ENCODE measurements at regions not wholly inside any gene's neighbourhood (a gene's known extent, or its start where the extent isn't known, plus 50 kb on each side); places are given as distances from the start of the nearest gene placed in this dataset.
A peak's percentile ranks its signal among the peaks of the same experiment; 100 is the strongest.

DNA sequence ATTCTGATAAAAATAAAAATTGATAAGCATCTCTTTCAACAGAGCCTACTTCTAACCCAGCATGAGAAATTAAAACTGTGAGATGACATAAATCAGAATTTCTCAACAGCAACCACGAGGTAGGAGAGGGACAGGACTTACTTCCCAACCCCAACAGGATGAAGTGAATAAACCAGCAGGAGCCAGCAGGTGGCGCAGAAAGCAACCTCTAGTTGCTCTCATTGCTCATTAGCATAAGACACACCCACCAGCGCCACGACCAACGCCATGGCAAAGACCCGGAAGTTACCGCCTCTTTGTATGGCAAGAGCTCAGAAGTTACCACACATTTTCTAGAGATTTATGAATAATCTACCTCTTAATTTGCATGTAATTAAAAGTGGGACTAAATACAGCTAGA is 189.4 kb upstream of the CDH8 start:
- DNase-seq = no peak

DNA sequence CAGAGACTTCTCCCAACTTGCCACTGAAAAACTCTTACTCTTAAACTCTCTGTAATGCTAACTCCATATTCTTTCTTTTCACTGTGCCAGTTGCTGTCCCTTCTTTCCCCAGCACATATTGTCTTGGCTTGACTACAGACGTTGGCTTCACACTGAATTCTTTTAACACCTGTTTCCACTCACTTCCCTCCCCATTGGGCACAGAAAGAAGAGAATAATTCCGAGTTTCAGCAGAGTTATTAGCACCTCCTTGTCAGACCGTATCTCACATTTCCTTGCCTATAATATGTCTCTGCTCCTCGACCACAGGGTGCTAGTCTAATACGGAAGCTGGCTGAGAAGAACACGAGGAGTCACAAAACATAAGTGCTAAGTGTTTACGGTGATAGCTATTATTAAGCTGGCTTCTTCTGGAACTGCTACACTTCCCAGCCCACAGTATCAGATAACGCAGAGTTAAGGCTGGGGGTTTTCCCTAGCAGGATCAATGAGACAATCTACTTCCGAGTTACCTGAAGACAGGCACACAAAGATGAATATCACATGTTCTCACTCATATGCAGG is 188.5 kb upstream of the CDH8 start:
- no peak for DNase-seq

DNA sequence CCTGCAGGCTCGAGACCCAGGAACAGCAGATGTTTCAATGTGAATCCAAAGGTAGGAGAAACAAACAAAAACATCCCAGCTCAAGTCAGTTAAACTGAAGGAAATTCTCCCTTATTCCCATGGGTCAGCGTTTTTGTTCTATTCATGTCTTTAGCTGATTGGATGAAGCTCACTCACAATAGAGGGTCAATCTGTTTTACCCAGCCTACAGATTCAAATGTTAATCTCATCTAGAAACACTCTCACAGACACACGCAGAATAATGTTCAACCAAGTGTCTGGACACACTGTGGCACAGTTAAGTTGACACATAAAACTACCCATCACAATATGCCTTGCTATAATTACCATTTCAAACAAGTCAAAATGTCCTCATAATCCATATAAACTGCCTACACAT is 180.6 kb upstream of the CDH8 start:
- DNase-seq = no peak

DNA sequence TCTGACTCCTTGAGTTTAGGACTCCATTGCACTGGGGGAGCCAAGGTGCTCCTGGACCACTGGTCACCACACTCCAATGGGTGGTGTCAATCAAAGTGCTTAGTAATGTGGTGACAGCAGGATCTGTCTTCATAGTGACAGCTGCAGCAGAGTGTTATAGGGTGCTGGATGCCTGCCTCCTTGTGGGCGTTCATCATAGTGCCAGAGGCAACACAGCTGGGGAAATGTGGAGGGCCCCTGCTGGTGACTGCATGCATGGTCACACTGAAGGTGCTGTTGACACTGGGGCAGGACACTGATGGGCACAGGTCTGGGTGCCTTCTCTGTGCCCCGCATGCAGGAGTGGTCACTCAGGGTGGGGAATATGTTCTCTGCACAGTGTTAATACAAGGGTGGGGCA is 177.5 kb upstream of the CDH8 start:
- DNase-seq = no peak

DNA sequence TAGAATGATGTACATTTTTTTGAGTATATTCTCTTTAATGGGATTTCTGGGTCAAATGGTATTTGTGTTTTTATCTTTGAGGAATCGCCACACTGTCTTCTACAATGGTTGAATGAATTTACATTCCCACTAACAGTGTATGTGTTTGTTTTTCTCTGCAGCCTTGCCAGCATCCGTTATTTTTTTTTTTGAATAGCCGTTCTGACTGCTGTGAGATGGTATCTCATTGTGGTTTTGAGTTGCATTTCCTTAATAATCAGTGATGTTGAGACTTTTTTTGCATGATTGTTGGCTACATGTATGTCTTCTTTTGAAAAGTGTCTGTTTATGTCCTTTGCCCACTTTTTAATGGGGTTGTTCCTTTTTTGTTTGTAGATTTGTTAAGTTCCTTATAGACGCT is 172.7 kb upstream of the CDH8 start:
- DNase-seq = no peak

DNA sequence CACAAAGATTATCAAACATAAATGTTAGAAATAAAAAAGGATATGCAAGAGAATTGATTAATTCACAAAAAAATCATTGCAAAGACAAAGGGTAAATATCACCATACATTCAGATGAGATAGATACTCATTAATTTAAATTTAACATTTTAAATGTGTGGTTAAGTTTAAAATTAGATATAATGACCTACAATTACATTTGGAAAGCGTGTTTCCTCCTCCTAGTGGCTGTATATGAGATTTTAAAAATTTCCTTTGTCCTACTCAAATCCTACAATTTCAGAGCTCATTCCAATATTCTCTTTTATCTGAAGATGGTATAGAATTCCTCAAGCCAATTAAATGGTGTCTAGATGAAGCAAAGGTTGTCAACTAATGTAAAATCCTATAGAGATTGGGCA is 169.2 kb upstream of the CDH8 start:
- DNase-seq = no peak

DNA sequence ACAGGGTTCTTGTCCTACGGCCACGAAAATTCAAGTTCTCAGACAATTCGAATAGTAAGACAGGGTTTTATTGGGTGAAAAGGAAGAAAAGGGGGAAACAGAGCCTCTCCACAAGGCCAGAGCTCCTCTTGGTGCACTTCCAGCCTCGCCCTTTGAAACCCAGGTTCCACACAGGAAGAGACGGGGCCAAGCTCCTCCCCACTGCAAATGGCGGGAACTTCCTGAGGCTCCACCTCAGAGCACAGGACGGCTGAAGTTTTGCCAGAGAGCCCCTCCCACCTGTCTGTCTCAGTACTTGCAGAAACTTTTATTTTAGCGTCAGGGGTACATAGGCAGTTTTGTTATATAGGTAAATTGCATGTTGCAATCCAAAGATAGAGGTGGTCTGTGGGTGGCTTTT is 165.7 kb upstream of the CDH8 start:
- DNase-seq = no peak

DNA sequence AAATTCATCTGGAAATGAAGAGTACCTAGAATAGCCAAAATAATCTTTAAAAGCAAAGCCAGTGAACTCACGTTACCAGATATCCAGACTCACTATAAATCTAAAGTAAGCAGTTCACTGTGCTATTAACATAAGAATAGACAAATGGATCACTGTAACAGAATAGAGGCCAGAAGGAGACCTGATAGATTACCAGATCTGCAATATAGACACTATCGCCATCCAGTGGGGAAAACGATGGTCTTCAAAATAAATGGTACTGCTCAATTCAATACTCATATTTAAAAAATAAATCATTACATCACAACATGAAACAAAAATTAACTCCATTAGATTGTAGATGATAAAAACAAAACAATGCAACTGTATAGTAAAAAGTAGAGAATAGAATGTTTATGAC is 158.6 kb upstream of the CDH8 start:
- peak; percentile 4 for DNase-seq

DNA sequence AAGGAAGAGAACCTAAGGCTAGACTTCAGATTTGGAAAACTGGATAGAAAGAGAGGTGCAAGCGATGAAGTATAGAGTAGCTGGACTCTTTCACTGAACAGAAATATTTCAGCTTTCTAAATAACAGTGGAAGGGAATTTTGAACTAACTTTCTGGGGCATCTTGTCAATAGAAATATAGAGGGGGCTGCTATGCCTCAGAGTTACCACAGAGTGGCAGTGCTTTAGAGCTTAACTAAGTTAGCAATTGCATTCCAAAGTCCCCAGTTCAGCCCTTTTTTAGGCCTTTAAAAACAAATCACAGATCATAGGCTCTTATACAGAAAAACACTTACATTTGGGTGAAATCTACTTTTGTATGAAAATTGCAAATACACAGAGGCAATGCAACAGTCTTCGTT is 154.2 kb upstream of the CDH8 start:
- peak; percentile 21 for DNase-seq

DNA sequence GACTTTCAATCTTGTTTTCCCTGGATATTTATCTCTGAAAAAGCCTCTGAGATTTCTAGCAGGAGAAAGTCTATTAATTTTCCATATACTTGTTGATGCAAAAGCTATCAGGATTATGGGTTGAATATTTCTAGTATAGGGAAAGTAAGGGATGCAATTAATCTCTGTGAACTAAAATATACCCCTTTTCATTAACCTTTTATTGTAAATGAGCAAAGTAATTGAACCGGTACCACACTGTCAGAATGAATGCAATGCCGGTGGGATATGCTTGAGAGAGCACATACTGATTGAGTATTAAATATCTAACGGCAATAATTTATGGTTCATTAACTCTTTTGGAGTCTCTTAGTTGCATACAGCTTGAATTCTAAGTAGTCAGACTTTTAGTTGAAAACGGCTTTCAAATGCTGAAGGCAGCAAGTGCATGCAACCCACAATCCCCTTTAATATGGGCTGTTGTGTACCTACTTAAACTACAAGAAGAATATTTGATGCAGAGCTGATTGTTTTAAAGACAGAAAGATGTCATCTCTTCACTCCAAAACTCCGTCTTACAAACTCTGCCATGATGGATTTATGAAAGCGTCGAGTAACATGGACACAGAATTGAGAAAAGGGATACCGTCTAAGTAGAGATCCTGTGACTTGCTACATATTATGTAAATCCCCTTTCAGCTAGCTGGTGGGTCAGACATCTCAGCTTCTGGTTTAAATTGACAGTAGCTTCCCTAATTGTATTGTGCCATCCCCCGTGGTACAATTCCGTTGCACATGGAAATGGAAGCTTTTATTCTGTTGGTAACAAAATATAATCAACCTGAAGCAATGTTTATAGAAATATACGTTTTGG is 141.3 kb upstream of the CDH8 start:
- DNase-seq = no peak

DNA sequence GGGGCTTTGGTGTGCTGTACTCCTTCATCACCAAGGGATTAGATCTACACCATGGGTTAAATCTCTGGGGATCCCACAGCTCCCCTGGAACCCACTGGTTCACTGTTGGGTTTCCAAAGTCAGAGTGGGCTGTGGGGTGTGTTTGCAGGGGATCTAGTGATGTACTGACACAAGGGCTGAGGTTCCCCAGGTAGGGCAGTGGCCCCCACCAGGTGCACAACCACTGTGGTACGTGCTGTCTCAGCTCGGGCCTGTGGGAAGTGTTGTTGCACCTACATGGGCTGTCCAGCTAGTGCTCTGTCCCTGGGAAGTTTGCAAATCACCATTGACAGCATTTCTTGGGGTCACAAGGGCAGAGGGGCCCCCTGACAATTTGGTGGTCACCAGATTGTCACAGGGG is 134.4 kb upstream of the CDH8 start:
- DNase-seq = no peak

DNA sequence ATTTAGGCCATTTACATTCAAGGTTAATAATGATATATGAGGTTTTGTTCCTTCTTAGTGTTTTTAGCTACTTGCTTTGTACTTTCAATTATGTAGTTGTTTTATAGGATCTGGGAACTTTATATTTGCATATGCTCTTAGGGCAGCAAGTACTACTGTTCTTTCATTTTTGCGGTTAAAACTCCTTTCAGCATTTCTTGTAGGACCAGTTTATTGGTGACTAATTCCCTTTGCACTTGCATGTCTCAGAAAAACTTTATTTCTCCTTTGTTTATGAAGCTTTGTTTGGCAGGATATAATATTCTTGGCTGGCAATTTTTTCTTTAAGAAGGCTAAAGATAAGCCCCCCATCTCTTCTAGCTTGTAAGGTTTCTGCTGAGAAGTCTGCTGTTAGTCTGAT is 131.3 kb upstream of the CDH8 start:
- no peak for DNase-seq

DNA sequence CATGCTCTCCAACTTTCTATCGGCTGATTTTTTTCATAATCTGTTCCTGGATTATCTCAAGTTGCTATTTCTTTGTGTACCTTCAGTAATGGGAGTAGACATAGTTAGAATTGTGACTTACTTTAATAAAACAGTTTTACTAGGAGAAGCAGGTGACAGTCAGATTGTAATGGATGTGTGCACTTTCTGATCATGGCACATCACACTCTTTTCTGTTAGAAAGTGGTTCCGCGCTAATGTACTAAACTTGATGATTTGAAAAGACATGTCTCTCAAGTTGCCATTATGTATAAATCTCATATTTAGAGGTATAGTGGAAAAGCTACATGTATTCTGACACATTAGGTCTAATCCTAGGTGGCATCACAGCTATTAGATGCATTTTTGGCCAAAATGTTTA is 121.3 kb upstream of the CDH8 start:
- no peak for DNase-seq

DNA sequence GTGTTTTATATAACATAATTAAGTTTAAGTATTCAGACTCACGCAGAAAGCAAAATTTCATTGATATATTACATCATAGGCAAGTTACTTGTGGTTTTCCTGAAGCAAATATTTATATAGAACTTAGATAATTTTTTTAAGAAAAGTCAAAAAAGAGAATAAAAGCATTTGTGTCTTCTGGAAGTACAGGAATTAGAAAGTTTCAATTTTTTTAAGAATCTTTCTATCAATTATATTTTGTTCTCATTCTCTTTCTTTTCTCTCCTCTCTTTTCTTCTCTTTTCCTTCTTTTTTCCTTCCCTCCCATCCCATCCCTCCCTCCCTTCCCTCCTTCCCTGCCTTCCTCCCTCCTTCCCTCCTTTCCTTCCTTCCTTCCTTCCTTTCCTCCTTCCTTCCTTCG is 120.7 kb upstream of the CDH8 start:
- no peak for DNase-seq

DNA sequence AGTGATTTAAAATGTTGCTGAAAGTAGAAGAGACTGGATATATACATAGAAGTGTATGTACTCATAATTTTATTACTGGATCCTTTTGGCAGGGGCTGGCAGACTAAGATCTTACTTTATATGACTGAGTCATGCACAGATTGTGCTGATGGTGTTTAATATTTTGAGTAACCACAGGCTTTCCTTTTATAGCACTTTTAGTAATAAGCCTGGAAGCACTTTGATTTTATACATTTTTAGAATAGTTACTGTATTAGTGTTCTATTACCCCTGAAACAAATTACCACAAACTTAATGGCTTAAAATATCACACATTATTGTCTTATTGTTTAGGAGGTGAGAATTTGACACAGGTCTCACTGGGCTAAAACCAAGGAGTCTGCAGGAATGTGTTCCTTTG is 113.4 kb upstream of the CDH8 start:
- DNase-seq = no peak

DNA sequence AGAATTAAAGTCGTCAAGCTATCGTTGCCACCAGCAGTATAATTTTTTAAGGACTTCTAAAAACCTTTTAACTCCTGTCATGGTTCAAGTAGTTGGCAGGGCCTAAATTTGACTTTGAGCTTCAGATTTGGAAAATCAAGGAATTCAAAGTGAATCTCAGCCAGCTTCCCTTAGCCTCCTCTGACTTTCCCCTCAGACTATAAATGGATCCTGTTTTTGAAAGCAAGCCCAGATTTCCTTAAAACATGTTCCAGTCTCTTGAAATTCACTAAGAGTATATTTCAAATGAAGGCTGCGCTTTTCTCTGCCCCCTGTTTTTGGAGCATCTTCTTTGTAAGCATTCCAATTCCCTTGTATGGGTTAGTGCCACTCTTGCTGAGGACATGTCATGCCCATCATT is 101.8 kb upstream of the CDH8 start:
- no peak for DNase-seq

DNA sequence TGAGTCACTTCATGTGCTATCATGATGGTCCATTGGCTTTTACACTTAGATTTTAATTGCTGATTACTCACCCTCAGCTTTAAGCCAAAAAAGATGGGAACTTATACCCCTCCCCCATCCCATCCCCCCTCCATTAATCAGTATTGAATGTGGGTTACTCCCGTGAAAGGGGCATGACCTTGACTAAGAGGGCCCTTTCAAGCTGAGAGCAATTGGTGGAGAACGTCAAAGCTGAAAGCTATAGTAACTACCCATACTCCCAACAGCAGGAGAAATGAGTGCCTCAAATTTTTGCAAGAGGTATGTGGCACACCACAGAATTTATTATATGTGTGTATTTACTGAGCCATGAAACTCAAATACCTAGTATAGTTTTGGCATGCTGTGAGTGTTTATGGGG is 99.7 kb upstream of the CDH8 start:
- DNase-seq = no peak

DNA sequence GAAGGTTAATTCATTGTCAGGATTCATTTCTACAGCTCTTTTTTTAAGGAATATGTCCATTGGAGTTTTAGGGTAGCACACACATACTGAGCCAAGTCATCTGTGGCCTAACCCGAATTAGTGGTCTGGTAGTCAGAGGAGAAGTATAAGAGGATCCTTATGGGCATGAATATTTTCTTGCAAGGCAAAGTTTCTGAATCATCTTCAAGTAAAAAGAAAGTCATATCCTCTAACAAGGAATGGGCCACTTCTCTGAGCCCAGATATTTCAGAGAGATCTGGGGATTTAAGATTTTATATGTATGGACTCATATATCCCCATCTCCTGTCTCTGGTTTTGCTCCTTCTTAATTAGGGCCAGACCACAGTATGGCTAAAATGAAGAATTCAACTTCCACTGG is 99.2 kb upstream of the CDH8 start:
- DNase-seq = no peak

DNA sequence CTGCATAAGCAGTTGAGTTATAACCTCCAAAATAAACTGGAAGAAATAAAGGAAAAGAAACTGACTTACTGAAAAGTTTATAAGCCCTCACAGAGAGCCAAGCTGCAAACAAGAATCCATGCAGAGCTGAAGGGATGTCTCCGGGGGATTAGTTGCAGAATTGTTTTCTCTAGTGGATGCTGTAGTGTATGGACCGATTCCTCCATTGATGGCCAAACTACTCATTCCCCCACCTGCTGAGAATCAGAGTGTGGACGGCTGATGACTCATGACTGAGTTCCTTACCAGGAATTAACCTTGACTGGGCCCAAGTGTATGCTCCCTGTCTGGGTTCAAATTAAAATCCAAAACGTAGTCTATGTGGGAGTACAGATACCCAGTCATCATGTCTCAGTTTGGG is 93.9 kb upstream of the CDH8 start:
- DNase-seq = no peak

DNA sequence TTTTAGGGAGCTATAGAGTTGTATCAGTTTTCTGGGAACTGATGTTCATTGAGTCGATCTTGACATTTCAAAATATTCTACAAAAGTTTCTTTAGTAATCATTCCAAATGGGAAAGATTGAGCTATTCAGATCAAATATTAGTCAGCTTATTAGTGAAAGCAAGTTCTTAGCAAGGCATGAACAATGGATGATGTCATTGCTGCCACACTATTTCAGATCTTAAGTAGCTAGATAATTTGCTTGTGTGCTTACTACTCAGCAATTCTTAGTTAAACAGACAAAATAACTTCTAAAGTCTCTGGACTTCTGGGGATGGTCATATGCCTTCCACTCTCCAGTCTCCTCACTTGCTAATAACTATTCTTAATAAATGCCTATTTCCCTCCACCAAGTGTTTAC is 69.0 kb upstream of the CDH8 start:
- no peak for DNase-seq

DNA sequence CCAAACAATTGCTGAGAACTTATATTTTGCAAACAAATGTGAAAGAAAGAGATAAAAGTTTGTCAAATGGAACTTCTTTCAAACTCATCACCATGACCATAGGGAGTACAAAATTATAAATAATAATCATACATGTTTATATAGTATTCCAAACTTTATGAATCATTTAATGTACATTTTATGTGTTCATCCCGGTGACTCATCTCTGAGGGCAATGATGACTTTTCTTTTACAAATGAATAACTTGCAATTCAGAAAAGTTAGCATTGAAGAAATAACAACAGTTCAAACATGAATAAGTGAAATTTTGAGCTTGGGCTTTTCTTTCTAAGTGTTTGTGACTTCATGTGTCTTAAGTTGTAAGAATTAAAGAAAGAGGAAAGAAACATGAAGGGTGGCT is 66.3 kb upstream of the CDH8 start:
- no peak for DNase-seq

DNA sequence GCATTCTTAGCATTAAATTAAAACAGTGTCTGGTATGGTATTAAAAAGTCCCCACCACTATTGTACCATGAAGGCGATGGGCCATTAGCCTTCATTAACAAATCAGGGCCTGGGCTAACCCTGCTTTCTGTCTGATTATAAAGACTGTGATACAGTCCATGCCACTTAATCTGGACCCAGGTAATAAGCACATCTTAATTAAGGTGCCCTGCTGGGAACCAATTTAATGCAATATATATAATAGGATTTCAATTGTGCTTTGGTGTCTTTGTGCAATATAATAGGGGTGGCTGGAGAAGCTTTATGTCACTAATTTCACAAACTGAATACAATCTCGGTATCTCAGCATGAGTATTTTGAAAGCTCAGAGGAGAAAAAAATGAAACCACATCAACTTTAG is 64.4 kb upstream of the CDH8 start:
- no peak for DNase-seq

DNA sequence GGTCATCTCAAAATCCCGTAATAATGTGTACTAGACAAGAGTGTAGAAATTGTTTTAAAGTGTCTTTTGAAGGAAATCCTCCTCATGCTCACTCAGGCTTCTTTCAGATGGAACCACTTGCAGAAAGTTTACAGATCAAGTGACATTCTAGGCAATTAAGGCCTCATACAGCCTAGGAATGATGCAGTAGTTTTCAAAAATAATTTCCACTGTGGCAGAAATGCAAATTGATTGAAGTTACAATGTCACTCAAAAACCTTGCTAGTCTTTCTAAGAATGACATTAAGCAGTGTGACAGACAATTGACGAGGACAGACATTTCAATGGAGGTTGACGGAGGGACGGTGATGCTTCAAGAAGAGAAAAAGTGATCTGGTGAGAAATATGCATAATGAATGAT is 53.5 kb upstream of the CDH8 start:
- DNase-seq = no peak

DNA sequence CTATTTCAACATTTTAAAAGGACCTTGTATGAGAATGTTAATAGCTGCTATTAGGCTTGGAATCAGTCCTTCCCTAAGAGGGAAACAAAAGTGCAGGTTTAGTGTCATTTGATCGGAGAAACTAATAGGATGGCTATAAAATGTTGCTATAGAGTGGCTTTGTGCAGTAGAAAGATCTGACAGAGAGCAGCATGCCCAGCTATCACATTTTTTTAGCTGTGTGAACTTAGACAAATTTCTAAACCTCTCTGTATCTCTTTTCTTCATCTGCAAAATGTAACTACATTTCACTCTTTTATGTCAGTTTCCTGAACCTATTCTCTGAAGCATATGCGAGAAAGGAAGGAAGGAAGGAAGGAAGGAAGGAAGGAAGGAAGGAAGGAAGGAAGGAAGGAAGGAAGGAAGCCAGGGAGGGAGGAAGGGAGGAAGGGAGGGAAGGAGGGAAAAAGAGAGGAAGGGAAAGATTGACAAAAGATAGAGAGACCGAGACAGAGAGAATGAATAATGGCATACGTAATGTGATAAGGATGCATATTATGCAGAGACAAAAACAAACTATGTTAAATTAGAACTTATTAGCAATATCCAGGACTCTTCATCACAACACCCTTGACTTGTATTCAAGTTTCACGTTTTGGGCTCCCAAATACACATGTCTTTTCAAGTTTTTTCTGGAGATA is 52.6 kb upstream of the CDH8 start:
- no peak for DNase-seq

Measured in NCI-H510A treated with DMSO at 0.1 percent for 48 hours (cell line).